ENCODE measurements at regions not wholly inside any gene's neighbourhood (a gene's known extent, or its start where the extent isn't known, plus 50 kb on each side); places are given as distances from the start of the nearest gene placed in this dataset.

DNA sequence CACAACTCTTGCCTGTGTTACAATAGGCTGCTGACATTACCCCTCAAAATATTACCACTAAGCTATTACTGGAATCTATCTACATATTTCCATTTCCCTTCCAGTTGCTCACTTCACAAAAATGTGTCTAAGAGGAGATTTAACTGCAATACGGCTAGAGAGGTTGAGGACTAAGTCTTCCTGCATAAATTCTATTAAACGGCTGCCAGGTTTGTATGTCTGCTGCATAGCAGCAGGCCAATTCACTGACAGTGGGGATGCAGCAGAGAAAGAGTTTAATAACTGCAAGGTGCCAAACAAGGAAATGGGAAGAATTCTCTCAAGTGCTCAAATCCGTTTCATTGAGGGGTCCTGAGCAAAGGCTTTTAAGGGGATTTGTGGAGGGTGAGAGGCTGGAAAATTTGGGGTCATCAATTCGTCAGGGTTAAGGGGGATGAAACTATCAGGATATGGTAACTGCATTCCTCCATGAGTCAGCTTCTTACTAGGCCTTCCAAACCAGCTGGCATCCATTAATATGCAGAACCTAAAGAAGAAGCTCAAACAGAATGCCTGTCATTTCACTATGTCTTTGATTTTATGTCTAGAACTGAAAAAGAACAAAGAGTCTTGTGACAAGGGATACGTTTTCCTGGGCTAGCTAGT, 675.6 kb downstream of the TBL1XR1 start:
- TF ChIP-seq, protein P1, sequence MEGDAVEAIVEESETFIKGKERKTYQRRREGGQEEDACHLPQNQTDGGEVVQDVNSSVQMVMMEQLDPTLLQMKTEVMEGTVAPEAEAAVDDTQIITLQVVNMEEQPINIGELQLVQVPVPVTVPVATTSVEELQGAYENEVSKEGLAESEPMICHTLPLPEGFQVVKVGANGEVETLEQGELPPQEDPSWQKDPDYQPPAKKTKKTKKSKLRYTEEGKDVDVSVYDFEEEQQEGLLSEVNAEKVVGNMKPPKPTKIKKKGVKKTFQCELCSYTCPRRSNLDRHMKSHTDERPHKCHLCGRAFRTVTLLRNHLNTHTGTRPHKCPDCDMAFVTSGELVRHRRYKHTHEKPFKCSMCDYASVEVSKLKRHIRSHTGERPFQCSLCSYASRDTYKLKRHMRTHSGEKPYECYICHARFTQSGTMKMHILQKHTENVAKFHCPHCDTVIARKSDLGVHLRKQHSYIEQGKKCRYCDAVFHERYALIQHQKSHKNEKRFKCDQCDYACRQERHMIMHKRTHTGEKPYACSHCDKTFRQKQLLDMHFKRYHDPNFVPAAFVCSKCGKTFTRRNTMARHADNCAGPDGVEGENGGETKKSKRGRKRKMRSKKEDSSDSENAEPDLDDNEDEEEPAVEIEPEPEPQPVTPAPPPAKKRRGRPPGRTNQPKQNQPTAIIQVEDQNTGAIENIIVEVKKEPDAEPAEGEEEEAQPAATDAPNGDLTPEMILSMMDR (conservative IDR thresholded peaks at IDR 0.05): no peak
- no peak for TF ChIP-seq EZH2 (IDR thresholded peaks at IDR 0.05; ENCODE audit: low read depth)

All from PC-9 (cell line).